Mesendoderm (in vitro differentiated cells): ENCODE measurements at regions not wholly inside any gene's neighbourhood (a gene's known extent, or its start where the extent isn't known, plus 50 kb on each side); places are given as distances from the start of the nearest gene placed in this dataset.

Source experiments
- DNase-seq: peaks from one replicate; pipeline ENCODE4 v3.0.0; 2013
- H2AK5ac ChIP-seq: 2 replicates; pipeline ENCODE4 v1.6.1; 2013; ENCODE audit warnings: low read length, inconsistent platforms
- H2BK120ac ChIP-seq: 2 replicates; pipeline ENCODE4 v1.6.1; 2013; ENCODE audit warnings: low read depth, mild to moderate bottlenecking, low read length, moderate library complexity, mixed read lengths
- H2BK15ac ChIP-seq: replicated peaks from 2 replicates; pipeline ENCODE4 v1.6.1; 2013; ENCODE audit warnings: low read depth, mild to moderate bottlenecking, moderate library complexity
- H2BK5ac ChIP-seq: 2 replicates; pipeline ENCODE4 v1.6.1; 2013; ENCODE audit warnings: low read length, inconsistent platforms
- H3K18ac ChIP-seq: 2 replicates; pipeline ENCODE4 v1.6.1; 2013; ENCODE audit warnings: mild to moderate bottlenecking, low read length, mixed read lengths
- H3K23ac ChIP-seq: one replicate; pipeline ENCODE4 v1.6.1; 2013; ENCODE audit warnings: low read length
- H3K27ac ChIP-seq: 2 replicates; pipeline ENCODE4 v1.5.1; 2013; ENCODE audit warnings: low read depth, mild to moderate bottlenecking, inconsistent platforms, low read length, moderate library complexity
- H3K27me3 ChIP-seq: 2 replicates; pipeline ENCODE4 v1.6.1; 2013; ENCODE audit warnings: low read length, control low read depth, mild to moderate bottlenecking, inconsistent platforms; ENCODE audit not compliant: insufficient read depth, poor library complexity
- H3K36me3 ChIP-seq: 2 replicates; pipeline ENCODE4 v1.6.1; 2013; ENCODE audit warnings: low read length, inconsistent platforms; ENCODE audit not compliant: control insufficient read depth, insufficient read depth
- H3K4ac ChIP-seq: one replicate; pipeline ENCODE4 v1.6.1; 2013; ENCODE audit warnings: low read depth, mild to moderate bottlenecking, low read length, moderate library complexity
- H3K4me1 ChIP-seq: 2 replicates; pipeline ENCODE4 v1.6.1; 2013; ENCODE audit warnings: low read depth, low read length, inconsistent platforms; ENCODE audit not compliant: control insufficient read depth
- H3K4me2 ChIP-seq: 2 replicates; pipeline ENCODE4 v1.6.1; 2013; ENCODE audit warnings: low read length
- H3K4me3 ChIP-seq: 2 replicates; pipeline ENCODE4 v1.5.1; 2013; ENCODE audit warnings: mild to moderate bottlenecking, low read length
- H3K56ac ChIP-seq: one replicate; pipeline ENCODE4 v1.6.1; 2013; ENCODE audit warnings: low read length
- H3K79me1 ChIP-seq: 2 replicates; pipeline ENCODE4 v1.6.1; 2013; ENCODE audit warnings: low read length, inconsistent platforms
- H3K79me2 ChIP-seq: 2 replicates; pipeline ENCODE4 v1.6.1; 2013; ENCODE audit warnings: mild to moderate bottlenecking, low read length; ENCODE audit not compliant: control insufficient read depth, insufficient read depth
- H3K9ac ChIP-seq: 2 replicates; pipeline ENCODE4 v1.6.1; 2013; ENCODE audit warnings: low read length, inconsistent platforms
- H4K5ac ChIP-seq: one replicate; pipeline ENCODE4 v1.6.1; 2013; ENCODE audit warnings: low read length
- H4K8ac ChIP-seq: one replicate; pipeline ENCODE4 v1.6.1; 2013; ENCODE audit warnings: low read depth, mild to moderate bottlenecking, control low read depth, low read length, moderate library complexity
- WGBS: extraction: QIAGEN DNeasy Blood & Tissue Kit; methylation state at CpG from one replicate; pipeline ENCODE4 v1.1.7; 2013; ENCODE audit warnings: low lambda C conversion rate, missing lambda C conversion rate; ENCODE audit not compliant: insufficient coverage; ENCODE audit errors: extremely low coverage; 5-methylcytosine and 5-hydroxymethylcytosine counted together

- Histone ChIP-seq H3K27me3 (no peaks in the 10 kb centered on the region), H3K4me1 (no peaks in the 10 kb centered on the region), H3K79me2 (no peaks in the 10 kb centered on the region), H3K4me3 (no peak overlapping the region), H3K36me3 (no peaks in the 10 kb centered on the region), H3K4me2 (no peak overlapping the region), H2BK15ac (no peak overlapping the region), H4K5ac (no peak overlapping the region), H2BK5ac (no peak overlapping the region), H4K8ac (no peak overlapping the region), H2AK5ac (no peak overlapping the region), H3K9ac (no peak overlapping the region), H3K23ac (no peak overlapping the region), H2BK120ac (no peak overlapping the region), H3K4ac (no peak overlapping the region), H3K56ac (no peak overlapping the region), H3K27ac (no peak overlapping the region), H3K18ac (no peak overlapping the region), H3K79me1 (no peaks in the 10 kb centered on the region)
- no CpG with 5 or more reads among the region's 1 CpG for WGBS
- no peak for DNase-seq
Observed at GRCh38 chr10:128307820-128308219, 181.6 kb upstream of the MKI67 start.

GRCh38 chr10:128310971-128311658 lies 184.9 kb upstream of the MKI67 start:
- Histone ChIP-seq H3K4me1 (no peaks in the 10 kb centered on the region), H3K27me3 (no peaks in the 10 kb centered on the region), H2AK5ac (no peak overlapping the region), H4K5ac (no peak overlapping the region), H3K23ac (no peak overlapping the region), H3K4me3 (no peak overlapping the region), H3K36me3 (no peaks in the 10 kb centered on the region), H3K4me2 (no peak overlapping the region), H2BK15ac (no peak overlapping the region), H3K27ac (no peak overlapping the region), H2BK5ac (no peak overlapping the region), H3K56ac (no peak overlapping the region), H3K79me1 (no peaks in the 10 kb centered on the region), H2BK120ac (no peak overlapping the region), H3K79me2 (no peaks in the 10 kb centered on the region), H3K9ac (no peak overlapping the region), H4K8ac (no peak overlapping the region), H3K18ac (no peak overlapping the region), H3K4ac (no peak overlapping the region)
- DNase-seq, result peak; percentile 22
- no CpG with 5 or more reads among the region's 9 CpGs for WGBS

- H3K4ac ChIP-seq, result no peak overlapping the region
- no peak overlapping the region for H3K56ac ChIP-seq
- no peaks in the 10 kb centered on the region for H3K36me3 ChIP-seq
- H3K79me1 ChIP-seq, result no peaks in the 10 kb centered on the region
- no peaks in the 10 kb centered on the region for H3K4me1 ChIP-seq
- H4K5ac ChIP-seq, result no peak overlapping the region
- no peaks in the 10 kb centered on the region for H3K27me3 ChIP-seq
- no peak for DNase-seq
- H3K18ac ChIP-seq, result no peak overlapping the region
- WGBS, result no CpG with 5 or more reads among the region's 7 CpGs
- H2BK5ac ChIP-seq, result no peak overlapping the region
- H3K4me3 ChIP-seq, result no peak overlapping the region
- H3K23ac ChIP-seq, result no peak overlapping the region
- H4K8ac ChIP-seq, result no peak overlapping the region
- no peak overlapping the region for H3K27ac ChIP-seq
- no peak overlapping the region for H2AK5ac ChIP-seq
- no peak overlapping the region for H3K4me2 ChIP-seq
- H2BK120ac ChIP-seq, result no peak overlapping the region
- no peak overlapping the region for H3K9ac ChIP-seq
- no peaks in the 10 kb centered on the region for H3K79me2 ChIP-seq
- no peak overlapping the region for H2BK15ac ChIP-seq
Observed at GRCh38 chr10:128312250-128312649, 186.0 kb upstream of the MKI67 start.

- Histone ChIP-seq H3K4me3 (no peak overlapping the region), H3K4me1 (no peaks in the 10 kb centered on the region), H3K4me2 (no peak overlapping the region), H3K27me3 (no peaks in the 10 kb centered on the region), H2BK120ac (no peak overlapping the region), H3K56ac (no peak overlapping the region), H3K23ac (no peak overlapping the region), H3K79me2 (no peaks in the 10 kb centered on the region), H3K36me3 (no peaks in the 10 kb centered on the region), H3K4ac (no peak overlapping the region), H3K79me1 (no peaks in the 10 kb centered on the region), H2AK5ac (no peak overlapping the region), H4K8ac (no peak overlapping the region), H3K18ac (no peak overlapping the region), H3K27ac (no peak overlapping the region), H2BK5ac (no peak overlapping the region), H4K5ac (no peak overlapping the region), H2BK15ac (no peak overlapping the region), H3K9ac (no peak overlapping the region)
- DNase-seq, result no peak
- no CpG with 5 or more reads among the region's 1 CpG for WGBS
Observed at GRCh38 chr10:128314686-128315085, 188.5 kb upstream of the MKI67 start.

GRCh38 chr10:128316121-128316726 lies 190.0 kb upstream of the MKI67 start:
- Histone ChIP-seq H3K9ac (no peak overlapping the region), H2BK120ac (no peak overlapping the region), H4K8ac (no peak overlapping the region), H3K79me2 (no peaks in the 10 kb centered on the region), H3K27me3 (no peaks in the 10 kb centered on the region), H3K4me1 (no peaks in the 10 kb centered on the region), H3K79me1 (no peaks in the 10 kb centered on the region), H3K18ac (no peak overlapping the region), H3K56ac (no peak overlapping the region), H3K4me2 (no peak overlapping the region), H3K36me3 (no peaks in the 10 kb centered on the region), H3K27ac (no peak overlapping the region), H3K23ac (no peak overlapping the region), H3K4ac (no peak overlapping the region), H2BK5ac (no peak overlapping the region), H3K4me3 (no peak overlapping the region), H2AK5ac (no peak overlapping the region), H2BK15ac (no peak overlapping the region), H4K5ac (no peak overlapping the region)
- no peak for DNase-seq
- no CpG with 5 or more reads among the region's 6 CpGs for WGBS

GRCh38 chr10:128316925-128317324 lies 190.7 kb upstream of the MKI67 start:
- H3K56ac ChIP-seq, result no peak overlapping the region
- H3K4me1 ChIP-seq, result no peaks in the 10 kb centered on the region
- no CpG with 5 or more reads among the region's 7 CpGs for WGBS
- DNase-seq, result peak; percentile 68
- H3K27me3 ChIP-seq, result no peaks in the 10 kb centered on the region
- H2AK5ac ChIP-seq, result no peak overlapping the region
- H3K4me3 ChIP-seq, result no peak overlapping the region
- no peaks in the 10 kb centered on the region for H3K79me1 ChIP-seq
- H3K23ac ChIP-seq, result no peak overlapping the region
- H3K36me3 ChIP-seq, result no peaks in the 10 kb centered on the region
- no peak overlapping the region for H2BK15ac ChIP-seq
- H3K27ac ChIP-seq, result no peak overlapping the region
- H3K4ac ChIP-seq, result no peak overlapping the region
- no peak overlapping the region for H4K5ac ChIP-seq
- no peak overlapping the region for H2BK120ac ChIP-seq
- no peak overlapping the region for H4K8ac ChIP-seq
- H3K18ac ChIP-seq, result no peak overlapping the region
- no peak overlapping the region for H3K4me2 ChIP-seq
- H3K79me2 ChIP-seq, result no peaks in the 10 kb centered on the region
- H2BK5ac ChIP-seq, result no peak overlapping the region
- no peak overlapping the region for H3K9ac ChIP-seq
